NCI-H2227 treated with DMSO at 0.1 percent for 48 hours (cell line): ENCODE measurements at regions not wholly inside any gene's neighbourhood (a gene's known extent, or its start where the extent isn't known, plus 50 kb on each side); places are given as distances from the start of the nearest gene placed in this dataset.
"Not testable (repeated sequence)": the region's sequence is repeated elsewhere in the genome, so short reads cannot be mapped to it uniquely, and the experiment has no call there.

ENCODE experiments used
- DNase-seq: peaks from one replicate; lab custom pipeline; 2025; lab: John Stamatoyannopoulos, UW

DNA sequence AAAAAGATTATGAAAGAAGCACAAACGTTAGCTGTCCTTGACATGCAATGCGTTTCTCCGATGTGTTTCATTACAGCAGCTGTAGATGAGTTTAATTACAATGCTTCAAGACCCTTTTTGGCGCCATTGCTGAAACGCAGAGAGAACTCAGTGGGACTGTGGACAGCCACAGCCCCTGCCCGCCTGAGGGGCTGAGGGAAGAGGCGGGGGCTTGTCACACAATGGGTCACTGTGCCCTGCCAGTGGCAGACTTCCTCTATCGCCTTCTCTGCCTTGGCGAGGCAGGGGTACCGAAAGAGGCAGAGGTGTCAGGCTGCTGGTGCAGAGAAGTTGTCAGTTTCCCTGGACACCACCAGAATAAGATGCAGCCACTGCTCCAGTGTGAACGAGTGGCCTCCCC lies 252.0 kb downstream of the NR2F2 start:
- no peak for DNase-seq

DNA sequence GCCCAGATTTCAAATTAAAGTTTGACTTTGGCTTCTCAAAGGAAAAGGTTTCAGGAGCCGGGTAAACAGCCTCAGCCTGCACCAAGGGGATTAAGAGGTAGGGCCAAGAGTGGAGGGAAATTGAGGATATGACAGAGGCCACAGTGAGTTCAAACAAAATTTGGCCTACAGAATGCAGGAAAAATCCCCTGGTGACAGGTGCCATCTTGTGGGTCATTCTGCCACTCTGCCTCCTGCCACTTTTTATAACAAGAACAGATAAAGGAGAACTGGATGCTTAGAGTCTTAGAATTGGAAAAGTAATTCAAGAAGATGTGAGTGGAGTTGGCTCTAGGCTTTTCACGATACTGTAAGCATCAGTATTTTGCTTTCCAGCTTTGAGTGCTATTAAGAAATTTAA lies 253.2 kb downstream of the NR2F2 start:
- DNase-seq: no peak

DNA sequence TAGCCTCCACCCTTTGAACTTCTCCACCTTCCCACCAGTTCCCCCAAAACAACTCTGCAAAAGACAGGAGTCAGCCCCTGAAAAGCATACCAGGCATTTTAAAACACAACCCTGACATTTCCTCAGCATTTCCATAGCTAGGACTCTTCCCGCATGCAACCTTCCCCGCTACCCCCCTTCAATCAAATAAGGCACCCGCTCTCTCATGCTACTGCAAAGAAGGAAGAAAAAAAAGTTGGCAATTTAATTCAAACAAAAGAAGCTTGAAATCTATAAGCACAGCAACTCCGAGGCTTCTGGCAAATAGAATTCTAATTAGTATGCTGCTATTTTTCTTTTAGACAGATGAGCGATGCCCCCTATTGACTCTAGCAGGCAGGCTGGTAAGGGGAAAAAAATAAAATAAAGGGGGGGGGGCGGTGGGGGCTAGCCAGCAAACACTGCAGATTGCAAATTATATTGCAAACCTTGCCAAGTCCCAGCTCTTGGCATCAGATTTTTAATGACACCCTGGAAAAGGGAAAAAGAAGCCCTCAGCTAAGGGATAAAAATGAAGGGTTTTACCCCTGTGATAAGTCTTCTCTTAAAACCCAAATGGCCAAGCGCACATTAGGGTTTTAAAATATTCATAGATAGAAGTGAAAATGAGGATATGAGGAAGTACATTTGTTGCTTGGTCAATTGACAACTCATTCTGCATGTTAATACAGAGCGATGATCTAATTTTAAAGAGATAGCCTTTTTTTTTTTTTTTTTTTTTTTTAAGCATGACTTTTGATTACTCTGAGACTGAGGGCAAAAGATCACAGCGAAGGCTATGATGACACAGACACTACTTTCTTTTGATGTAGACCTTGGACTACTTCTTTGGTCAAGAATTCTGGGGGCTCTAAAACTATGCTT lies 255.2 kb downstream of the NR2F2 start:
- no peak for DNase-seq

DNA sequence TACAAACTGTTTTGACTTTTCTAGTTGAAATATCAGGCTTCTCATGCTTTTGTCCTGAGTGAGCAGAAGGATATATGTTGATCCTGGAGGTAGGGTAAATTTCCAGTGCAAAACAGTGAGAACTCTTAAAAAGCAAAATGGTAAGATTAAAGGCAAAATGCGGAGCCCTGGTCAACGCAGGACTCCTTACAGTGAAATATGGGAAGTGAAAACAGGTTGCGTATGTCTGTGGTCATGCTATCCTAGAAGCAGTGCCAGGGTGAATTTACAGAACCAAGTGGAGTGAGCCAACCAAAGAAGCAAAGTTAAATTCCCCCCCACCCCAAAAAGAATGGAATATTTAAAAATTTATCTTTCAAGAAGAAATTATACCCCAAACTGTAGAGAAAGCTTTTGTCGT lies 256.4 kb downstream of the NR2F2 start:
- no peak for DNase-seq

DNA sequence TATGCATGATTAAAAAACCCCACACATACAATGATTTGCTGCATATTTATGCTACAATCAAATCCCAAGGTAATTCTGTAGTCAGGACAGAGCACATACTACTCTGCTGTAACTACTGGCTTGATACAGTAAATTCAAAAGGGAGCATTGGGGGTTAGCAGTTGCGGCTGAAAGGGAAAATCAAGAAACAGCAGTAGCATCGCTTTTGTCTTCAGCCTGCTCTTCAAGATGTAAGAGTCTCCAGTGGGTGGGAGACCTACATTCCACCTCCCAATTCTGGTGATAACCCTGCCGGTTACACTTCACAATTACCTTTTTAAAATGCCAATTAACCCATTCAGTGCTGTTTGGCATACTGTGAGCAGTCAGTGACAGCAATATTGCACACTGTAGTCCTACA lies 259.4 kb downstream of the NR2F2 start:
- no peak for DNase-seq

DNA sequence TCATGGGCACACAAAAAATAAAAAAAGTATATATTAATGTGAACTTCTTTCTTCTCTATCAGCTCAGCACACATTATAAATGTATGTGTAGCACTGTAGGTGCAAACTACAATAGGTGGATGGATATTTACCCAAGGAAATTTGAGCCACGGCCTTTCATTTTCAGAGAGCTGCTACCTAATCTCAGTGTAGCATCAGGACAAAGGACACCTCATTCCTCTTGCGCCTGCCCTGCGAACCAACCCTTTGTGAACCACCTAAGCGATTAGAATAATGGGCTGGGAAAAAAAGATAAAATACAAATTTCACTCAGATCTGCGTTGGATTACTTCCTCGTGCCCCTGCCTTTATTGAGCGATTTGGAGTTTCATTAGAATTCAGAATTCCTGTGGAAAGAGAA lies 263.2 kb downstream of the NR2F2 start:
- no peak for DNase-seq

DNA sequence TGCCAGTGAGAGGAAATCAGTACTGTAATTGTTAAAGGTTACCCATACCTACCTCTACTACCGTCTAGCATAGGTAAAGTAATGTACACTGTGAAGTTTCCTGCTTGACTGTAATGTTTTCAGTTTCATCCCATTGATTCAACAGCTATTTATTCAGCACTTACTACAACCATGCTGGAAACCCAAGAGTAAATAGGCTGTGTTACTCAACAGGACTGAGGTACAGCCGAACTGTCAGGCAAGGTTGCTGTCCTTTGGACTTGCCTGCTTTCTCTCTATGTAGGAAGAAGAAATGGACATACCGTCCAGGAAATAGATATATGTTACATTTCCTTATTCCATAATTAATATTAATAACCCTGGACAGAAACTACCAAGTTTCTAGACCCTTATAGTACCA lies 265.5 kb downstream of the NR2F2 start:
- no peak for DNase-seq

DNA sequence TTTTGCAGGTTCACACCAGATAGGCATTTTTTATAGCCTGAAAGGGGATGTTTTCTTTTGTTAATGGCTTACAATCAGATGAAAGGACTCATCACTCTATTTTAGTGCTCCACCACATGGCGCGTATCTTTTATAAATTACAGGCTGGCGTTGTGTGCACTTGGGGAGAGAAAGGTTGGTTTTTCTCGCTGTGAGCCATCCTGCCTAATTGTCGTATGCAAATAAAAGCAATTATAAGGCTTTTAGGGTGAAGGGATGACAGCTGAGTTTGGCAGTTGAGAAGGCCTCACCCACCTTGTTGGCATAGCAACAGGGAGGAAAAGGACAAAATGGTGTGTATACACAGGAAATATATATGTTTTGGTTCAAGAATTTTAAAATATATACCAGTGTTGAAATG lies 268.0 kb downstream of the NR2F2 start:
- no peak for DNase-seq

DNA sequence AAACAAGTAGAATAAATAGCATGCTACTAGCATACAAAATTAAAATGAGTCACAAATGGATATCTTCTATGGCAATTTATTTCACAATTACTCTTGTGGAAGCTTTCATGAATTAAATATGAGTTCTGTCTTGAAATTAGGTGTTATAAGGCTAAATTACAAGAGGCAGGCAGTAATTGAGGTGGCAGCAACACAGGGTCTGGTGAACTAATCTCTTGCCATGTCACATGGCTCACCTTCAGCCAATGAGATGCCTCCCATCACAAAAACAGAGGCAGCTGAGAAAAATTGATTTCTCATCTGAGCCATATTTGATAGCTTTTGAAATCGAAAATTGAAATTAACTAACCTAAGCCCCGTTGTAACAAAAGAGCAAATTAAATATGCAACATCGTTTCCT lies 268.8 kb downstream of the NR2F2 start:
- DNase-seq: no peak

DNA sequence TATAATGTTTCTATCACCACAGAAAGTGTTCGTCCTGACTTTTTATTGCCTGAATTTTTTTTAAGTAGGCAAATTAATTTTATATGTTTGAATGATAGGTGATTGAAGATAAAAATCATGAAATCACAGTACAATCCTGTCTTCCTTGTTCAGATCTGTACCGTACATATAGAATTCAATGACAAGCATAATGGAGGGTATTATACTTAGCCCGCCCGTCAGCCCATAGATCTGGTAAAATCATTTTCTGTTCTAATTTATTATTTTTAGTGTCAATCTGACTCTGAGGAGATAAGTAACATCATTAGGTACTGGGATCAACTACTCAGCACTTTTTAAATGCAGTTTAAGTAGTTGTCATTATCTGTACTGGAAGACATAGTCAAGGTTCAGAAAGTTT lies 269.9 kb downstream of the NR2F2 start:
- no peak for DNase-seq

DNA sequence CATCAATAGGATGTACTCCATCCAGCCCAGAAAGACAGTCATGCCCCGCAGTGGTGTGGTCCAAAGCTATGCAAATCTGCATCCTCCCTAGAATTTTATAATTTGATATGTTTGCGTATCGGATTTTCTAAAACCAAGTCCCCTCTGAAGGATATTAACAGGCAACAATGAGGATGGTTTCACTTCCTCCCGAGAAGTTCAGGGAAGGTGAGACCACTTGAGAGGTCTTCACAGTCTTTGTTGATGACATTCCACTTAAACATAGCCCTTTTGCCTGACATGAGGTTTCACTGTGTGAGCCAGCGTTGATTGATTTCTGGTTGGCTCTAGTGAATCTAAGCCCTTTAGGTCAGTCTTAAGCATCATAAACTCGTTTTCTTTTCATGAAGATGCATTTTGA lies 276.1 kb downstream of the NR2F2 start:
- no peak for DNase-seq

DNA sequence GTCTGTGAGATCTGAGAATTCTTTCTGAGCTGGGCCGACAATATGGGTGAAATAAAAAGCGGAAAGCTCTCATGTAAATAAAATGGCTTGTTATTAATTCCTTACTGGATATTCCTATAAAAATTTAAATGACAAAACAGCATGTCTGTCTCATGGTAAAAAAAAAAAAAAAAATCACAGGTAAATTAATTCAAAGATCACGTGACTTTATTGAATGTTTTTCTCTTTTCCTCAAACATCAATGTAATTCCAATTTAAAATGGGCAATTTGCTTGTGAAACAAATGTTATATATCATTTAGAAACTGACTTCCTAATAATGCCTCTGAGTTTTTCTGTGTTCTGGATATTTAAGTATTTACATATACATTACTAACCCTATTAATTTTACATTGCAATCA lies 280.3 kb downstream of the NR2F2 start:
- no peak for DNase-seq

DNA sequence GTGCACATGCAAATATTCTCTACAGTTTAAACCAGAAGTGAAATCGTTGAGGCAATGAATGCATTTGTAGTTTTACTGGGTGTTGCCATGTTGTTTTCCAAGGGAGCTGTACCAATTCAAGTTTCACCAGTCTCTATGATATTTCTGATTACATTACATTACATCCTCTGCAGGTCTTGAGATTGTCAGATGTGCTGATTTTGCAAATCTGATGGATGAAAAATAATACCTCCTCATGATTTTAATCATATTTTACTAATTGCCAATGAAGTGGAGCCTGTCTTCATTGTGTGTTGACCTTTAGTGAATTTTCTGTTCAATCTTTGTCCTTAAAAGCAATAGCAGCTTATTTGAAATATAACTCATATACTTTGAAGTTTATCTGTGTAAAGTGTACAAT lies 282.4 kb downstream of the NR2F2 start:
- DNase-seq: no peak

DNA sequence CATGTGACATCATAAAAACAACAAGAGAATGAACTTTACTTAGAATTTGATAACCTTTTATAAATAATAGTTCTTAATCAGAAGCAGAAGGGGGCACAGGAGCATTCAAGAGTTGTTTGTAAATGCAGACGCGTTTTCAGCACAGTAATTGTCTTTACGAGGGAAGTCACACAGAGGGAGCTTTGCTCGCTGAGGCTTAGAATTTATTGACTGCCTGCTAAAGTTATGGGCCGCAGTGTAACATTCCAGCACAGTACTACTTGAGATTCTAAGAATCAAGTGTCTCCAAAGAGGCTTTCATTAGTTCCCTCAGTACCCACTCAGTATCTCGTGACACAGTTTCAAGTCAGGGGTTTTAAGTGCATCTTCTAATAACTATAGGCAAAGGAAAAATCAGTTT lies 288.7 kb downstream of the NR2F2 start:
- DNase-seq: no peak

DNA sequence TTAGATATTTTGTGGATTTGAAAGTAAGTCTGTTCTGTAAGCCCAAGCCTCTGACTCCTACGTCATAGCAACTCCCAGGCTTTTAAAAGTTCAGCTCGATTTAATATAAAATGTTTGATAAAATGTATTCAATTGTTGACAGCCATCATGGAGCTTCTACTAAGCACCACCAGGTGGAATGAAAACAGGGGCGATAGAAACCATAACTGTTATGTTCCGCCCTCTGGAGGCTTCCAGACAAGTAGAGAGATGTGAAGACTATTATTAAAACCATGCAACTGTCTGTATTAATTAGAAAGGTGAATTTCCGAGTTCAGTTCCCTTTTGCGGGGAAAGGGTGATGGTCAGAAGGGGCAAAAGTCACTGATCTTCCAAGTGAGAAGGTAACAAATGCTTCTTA lies 292.2 kb downstream of the NR2F2 start:
- DNase-seq: no peak

DNA sequence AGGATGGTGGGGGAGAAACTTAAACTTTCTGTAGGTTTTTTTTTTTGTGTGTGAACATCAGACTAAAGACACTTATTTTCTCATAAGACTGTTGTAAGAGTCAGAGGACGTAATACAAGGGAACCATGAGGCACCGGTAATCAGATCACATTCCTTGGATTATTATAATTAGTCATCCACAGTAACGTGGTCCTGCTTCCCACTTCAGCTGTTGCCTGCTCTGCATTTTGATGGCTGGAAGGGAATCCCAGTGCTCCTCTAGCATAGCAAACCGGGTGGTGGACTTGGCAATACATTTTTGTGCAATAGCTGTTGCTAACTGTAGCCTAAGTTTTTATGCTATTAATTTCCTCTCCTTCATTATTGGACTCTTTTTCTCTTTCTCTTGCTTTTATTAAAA lies 294.8 kb downstream of the NR2F2 start:
- no peak for DNase-seq

DNA sequence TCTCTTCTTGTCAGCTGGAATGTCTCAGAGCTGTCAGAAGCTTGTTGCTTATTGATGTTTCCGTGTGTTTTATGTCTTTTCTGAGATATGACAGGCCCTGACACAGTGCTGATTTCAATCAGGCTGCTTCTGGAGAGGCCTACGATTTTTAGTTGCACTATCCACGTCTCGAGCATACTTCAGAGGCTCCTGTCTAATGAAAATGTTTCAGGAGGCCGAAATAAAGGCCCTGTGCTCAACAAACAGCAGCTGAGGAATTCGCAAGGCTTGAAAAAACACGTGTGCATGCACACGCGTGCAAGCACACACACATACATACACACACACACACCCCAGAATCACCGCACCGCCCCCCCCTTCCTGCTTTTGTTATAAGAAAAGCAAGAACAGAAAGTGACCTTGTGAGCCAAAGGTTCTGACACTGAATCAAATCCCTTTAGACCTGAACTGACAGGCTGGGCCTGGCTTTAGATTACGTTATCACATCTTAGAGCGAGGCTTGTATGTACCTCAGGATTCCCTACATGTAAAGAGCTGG lies 296.6 kb downstream of the NR2F2 start:
- no peak for DNase-seq

DNA sequence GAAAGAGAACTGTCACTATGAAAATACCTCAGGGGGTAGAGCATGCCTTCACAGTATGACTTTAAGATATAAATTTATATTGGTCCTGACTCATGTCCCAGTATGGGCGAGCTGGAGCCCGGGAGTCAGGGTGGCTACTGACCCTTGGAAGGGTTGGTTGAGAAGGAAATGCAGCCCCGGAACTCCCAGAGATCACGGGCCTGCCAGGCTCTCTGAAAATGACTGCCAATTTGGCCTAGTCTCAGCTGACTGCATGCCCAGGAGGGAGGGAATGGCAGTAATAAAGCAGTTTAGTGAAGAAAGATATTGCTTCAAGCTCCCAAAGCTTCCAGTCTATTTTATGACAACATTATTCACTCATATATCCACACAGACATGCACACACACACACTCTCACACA lies 299.0 kb downstream of the NR2F2 start:
- DNase-seq: no peak

DNA sequence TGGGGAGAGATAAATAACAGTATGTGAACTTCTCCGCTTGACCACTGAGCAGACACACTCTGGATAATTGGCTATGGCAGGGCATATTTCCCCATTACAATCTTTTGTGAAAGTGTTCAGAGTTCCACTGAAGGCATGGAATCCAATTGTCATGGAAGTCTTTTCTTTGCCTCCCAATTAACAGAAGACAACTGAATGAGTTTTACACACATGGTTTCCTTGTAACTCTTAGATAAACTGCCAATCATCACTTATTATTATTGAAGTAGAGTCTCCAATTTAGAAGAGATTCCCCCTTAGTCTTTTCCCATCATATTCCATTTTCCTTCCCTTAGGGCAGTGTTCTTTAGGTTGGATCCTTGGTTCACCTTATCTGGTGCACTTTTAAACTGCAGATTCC lies 308.3 kb downstream of the NR2F2 start:
- DNase-seq: no peak

DNA sequence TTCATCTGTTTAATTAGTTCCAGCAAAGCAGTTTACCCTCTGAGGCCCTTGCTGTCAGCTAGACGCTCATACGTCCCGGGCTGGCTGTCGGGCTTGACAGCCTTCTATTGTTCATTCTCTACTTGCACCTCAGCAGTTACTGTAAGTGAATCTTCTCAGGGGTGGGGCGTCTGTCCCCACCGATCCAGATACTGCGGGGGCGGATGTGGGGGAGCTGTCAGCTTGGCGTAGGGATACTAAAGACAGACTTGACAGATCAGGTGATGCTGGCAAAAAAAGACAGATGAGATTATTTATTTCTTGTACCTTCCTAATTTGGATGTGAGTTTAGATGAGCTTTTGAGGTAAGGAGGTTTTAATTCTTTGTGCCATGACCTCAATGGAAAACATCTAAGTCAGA lies 315.3 kb downstream of the NR2F2 start:
- no peak for DNase-seq

DNA sequence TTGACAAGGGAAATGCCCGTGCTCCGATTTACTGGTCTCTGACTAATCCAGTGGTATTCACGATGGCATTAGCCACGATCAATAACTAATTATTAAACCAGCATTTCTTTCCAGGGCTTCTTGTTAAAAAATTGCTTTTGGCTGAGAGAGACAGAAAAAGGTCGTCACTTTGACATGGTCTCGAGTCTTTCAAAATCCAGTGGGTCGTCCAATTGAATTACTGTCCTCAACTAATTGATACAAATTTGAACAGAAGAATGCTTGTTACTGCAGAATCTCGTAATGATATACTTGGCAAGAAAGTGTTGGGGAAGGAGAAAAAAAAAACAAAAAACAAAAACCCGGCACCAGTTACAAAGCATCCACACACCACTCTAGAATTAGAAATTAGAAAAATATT lies 318.4 kb downstream of the NR2F2 start:
- DNase-seq: no peak

DNA sequence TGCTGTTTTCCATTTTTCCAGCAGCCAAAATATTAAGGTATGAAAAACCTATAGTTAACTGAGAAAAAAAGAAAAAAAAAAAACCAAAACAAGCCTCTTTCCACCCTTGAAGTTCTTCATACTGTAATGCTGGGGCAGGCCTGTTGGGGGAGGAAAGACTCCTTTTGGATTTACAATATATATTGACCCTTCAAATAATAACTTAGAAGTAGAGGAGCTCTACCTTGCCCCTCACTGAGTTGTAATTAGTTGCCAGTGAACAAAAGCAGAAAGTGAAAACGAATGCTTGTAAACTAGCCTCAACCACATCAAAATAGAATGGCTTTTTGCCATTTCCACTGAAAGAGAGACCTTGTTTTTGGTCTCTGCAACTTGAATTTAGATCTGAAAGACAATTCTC lies 326.6 kb downstream of the NR2F2 start:
- DNase-seq: no peak

DNA sequence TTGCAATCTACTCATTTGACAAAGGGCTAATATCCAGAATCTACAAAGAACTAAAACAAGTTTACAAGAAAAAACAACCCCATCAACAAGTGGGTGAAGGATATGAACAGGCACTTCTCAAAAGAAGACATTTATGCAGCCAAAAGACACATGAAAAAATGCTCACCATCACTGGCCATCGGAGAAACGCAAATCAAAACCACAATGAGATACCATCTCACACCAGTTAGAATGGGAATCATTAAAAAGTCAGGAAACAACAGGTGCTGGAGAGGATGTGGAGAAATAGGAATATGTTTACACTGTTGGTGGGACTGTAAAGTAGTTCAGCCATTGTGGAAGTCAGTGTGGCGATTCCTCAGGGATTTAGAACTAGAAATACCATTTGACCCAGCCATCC lies 336.5 kb downstream of the NR2F2 start:
- DNase-seq: not testable (repeated sequence)

DNA sequence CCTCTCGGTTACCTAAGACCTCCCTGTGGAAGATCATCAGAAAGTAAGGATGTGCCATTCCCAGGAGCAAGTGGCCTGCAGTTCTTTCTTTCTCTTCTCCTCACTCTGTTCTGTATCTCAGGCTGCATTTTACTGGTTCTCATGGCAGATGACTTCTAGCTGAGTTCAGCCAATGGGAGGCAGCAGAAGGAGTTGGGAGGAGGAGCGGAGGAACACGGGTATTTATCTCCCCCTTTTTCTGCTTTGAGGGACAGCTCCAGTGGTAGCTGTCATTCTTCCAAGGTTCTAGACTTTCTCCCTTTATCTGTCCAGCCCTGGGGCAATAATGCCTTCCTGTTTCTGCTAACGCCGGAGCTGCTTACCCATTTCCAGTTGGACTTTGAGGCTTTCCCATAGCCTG lies 339.9 kb downstream of the NR2F2 start:
- DNase-seq: no peak
